HepG2 (cell line): ENCODE measurements at regions not wholly inside any gene's neighbourhood (a gene's known extent, or its start where the extent isn't known, plus 50 kb on each side); places are given as distances from the start of the nearest gene placed in this dataset.

Experiments used
- CBX1 ChIP-seq: IDR thresholded peaks from one replicate; pipeline ENCODE4 v1.6.1; 2016; ENCODE audit warnings: antibody characterized with exemption, low read depth
- HNF1A ChIP-seq, 2 experiments: sonication (generic) in 1 of 2; formaldehyde crosslinking in 1 of 2; IDR thresholded peaks; 2 replicates each; pipeline versions ENCODE4 v1.4.0 to v1.6.1; 2016 to 2020; ENCODE audit warnings: borderline replicate concordance in 1 of 2, low read depth in 1 of 2, mild to moderate bottlenecking in 1 of 2, missing genetic modification reagents in 1 of 2
- HNF1B ChIP-seq: sonication (generic); formaldehyde crosslinking; IDR thresholded peaks from 2 replicates; pipeline ENCODE4 v1.5.1; 2020; ENCODE audit warnings: mild to moderate bottlenecking, moderate library complexity, missing genetic modification reagents
- KDM2A ChIP-seq: sonication (generic); formaldehyde crosslinking; IDR thresholded peaks from 2 replicates; pipeline ENCODE4 v1.4.0; 2020; ENCODE audit warnings: low read depth, missing genetic modification reagents, borderline replicate concordance
- MTA1 ChIP-seq: sonication (generic); formaldehyde crosslinking; IDR thresholded peaks from 2 replicates; pipeline ENCODE4 v1.4.0; 2020; ENCODE audit warnings: missing genetic modification reagents, mild to moderate bottlenecking, borderline replicate concordance
- MXD3 ChIP-seq: IDR thresholded peaks from 2 replicates; pipeline ENCODE4 v1.6.1; 2016; ENCODE audit warnings: mild to moderate bottlenecking, missing biosample characterization, missing genetic modification reagents
- MXI1 ChIP-seq: IDR thresholded peaks from 3 replicates; pipeline ENCODE4 v1.6.1; 2012; ENCODE audit warnings: low read depth, low read length, inconsistent platforms, borderline replicate concordance
- SAP130 ChIP-seq: IDR thresholded peaks from 2 replicates; pipeline ENCODE4 v1.6.1; 2016; ENCODE audit warnings: low read depth
- SP5 ChIP-seq: IDR thresholded peaks from 2 replicates; pipeline ENCODE4 v1.6.1; 2016; ENCODE audit warnings: low read depth, borderline replicate concordance
- TAF1 ChIP-seq: sonication (generic); formaldehyde crosslinking; IDR thresholded peaks from 2 replicates; pipeline ENCODE4 v1.4.0; 2020; ENCODE audit warnings: missing genetic modification reagents
- TAF15 ChIP-seq: fragments of 200-400 bp; formaldehyde crosslinking; IDR thresholded peaks from one replicate; pipeline ENCODE4 v1.6.1; 2018; ENCODE audit warnings: mild to moderate bottlenecking, low read depth, low read length; ENCODE audit not compliant: poor library complexity, severe bottlenecking
- ZBED4 ChIP-seq: sonication (generic); formaldehyde crosslinking; IDR thresholded peaks from 2 replicates; pipeline ENCODE4 v1.4.0; 2020; ENCODE audit warnings: missing genetic modification reagents, borderline replicate concordance
- ZBTB49 ChIP-seq: sonication (generic); formaldehyde crosslinking; IDR thresholded peaks from 2 replicates; pipeline ENCODE4 v1.4.0; 2020; ENCODE audit warnings: missing genetic modification reagents, borderline replicate concordance
- ZBTB8A ChIP-seq: sonication (generic); formaldehyde crosslinking; IDR thresholded peaks from 2 replicates; pipeline ENCODE4 v1.4.0; 2020; ENCODE audit warnings: mild to moderate bottlenecking, low read depth, missing genetic modification reagents, borderline replicate concordance
- ZMAT5 ChIP-seq: sonication (generic); formaldehyde crosslinking; IDR thresholded peaks from 2 replicates; pipeline ENCODE4 v1.5.0; 2020; ENCODE audit warnings: mild to moderate bottlenecking, low read depth, missing genetic modification reagents, borderline replicate concordance
- ZNF331 ChIP-seq: sonication (generic); formaldehyde crosslinking; IDR thresholded peaks from 2 replicates; pipeline ENCODE4 v1.4.0; 2020; ENCODE audit warnings: missing genetic modification reagents
- ZNF530 ChIP-seq: sonication (generic); formaldehyde crosslinking; IDR thresholded peaks from 2 replicates; pipeline ENCODE4 v1.5.0; 2020; ENCODE audit warnings: low read depth, mild to moderate bottlenecking, missing genetic modification reagents

- no peak for TF ChIP-seq ZBTB49 (CRISPR knock-in tag)
- no peak for TF ChIP-seq MXD3 (CRISPR knock-in tag)
- TF ChIP-seq MXI1 = no peak
- no peak for TF ChIP-seq MTA1 (CRISPR knock-in tag)
- no peak for TF ChIP-seq SP5 (CRISPR knock-in tag)
- no peak for TF ChIP-seq TAF1 (CRISPR knock-in tag)
- TF ChIP-seq TAF15 = no peak
- TF ChIP-seq ZNF331 (CRISPR knock-in tag) = 0 out of 2 replicates have a peak, but pooled peaks have one; percentile 13
- peak; percentile 31 for TF ChIP-seq SAP130 (CRISPR knock-in tag)
- no peak for TF ChIP-seq ZBED4 (CRISPR knock-in tag)
- peak; percentile 74 for TF ChIP-seq KDM2A (CRISPR knock-in tag)
- no peak for TF ChIP-seq ZBTB8A
- TF ChIP-seq CBX1 = no peak
- TF ChIP-seq ZNF530 (CRISPR knock-in tag) = no peak
- no peak for TF ChIP-seq HNF1B
- no peak for TF ChIP-seq HNF1A (IDR thresholded peaks at IDR 0.05; ENCODE audit: low read depth)
- TF ChIP-seq HNF1A (CRISPR knock-in tag; IDR thresholded peaks at IDR 0.05; ENCODE audit: borderline replicate concordance) = no peak
- TF ChIP-seq ZMAT5 (CRISPR knock-in tag) = no peak
Measured at GRCh38 chr22:27627444-27627833, 174.1 kb downstream of the MN1 start (continued).
